ENCODE measurements at regions not wholly inside any gene's neighbourhood (a gene's known extent, or its start where the extent isn't known, plus 50 kb on each side); places are given as distances from the start of the nearest gene placed in this dataset.

GRCh38 chr3:135310317-135310716 is 515.3 kb downstream of the EPHB1 start:
- no peak for DNase-seq

DNA sequence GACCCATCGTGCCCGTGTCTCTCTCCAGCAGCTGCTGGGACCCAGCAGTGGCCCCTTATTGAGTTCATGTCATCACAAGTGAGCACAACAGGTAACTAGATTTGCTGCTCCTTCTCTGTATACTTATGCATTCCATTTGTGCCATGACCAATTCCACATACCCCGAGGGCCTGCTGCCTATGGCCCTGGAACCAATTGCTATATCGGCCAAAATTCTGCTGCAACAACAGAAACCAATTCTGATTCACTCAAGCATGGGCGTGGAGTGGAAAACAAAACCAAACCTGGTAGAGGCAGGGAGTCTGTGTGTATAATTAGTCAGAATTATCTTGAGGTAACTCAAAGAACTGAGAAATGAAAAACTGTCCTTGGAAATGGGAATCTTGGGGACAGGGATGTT is 516.6 kb downstream of the EPHB1 start:
- DNase-seq: no peak

GRCh38 chr3:135314237-135314636 is 519.2 kb downstream of the EPHB1 start:
- DNase-seq: no peak

GRCh38 chr3:135324301-135324700 is 529.2 kb downstream of the EPHB1 start:
- no peak for DNase-seq

DNA sequence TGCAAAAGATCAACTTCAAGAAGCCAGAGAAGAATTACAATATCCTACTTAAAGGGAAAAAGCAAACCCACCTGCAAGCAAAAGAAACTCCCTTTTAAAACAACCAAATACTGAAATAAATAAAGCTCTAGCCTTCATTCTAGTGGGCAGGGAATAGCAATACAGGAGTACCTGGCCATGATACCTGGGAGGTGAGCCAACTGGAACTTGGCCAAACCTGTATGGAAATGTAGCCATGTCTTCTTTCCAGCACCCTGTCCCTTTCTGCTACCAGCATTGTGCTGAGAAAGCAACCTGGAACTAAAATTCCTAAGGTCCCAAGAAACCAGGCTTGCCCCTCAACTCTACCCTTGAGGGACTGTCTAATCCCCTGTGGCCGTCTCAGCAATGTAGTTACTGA is 530.0 kb downstream of the EPHB1 start:
- no peak for DNase-seq

GRCh38 chr3:135325726-135326235 is 530.7 kb downstream of the EPHB1 start:
- DNase-seq: no peak

DNA sequence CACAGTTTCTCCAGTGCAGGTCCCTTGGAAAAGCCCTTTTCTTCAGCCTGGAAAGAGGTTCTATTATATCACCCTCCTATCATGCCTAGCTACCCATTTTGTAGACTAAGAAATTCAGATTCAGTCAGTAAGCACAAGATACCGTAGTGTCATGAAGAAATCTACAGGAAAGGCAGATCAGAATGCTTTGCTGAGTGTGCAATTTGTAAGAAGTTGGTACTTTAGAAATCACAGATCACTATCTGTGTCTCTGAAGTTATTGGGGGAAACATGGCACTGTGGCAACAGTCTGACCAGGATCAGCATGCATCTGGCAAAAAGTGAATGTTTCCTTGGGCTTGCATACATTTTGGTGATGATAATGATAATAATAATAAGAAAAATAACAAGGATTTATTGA is 531.8 kb downstream of the EPHB1 start:
- no peak for DNase-seq

GRCh38 chr3:135328036-135328435 is 533.0 kb downstream of the EPHB1 start:
- no peak for DNase-seq

- DNase-seq: no peak
Observed at GRCh38 chr3:135329479-135329878, 534.4 kb downstream of the EPHB1 start.

DNA sequence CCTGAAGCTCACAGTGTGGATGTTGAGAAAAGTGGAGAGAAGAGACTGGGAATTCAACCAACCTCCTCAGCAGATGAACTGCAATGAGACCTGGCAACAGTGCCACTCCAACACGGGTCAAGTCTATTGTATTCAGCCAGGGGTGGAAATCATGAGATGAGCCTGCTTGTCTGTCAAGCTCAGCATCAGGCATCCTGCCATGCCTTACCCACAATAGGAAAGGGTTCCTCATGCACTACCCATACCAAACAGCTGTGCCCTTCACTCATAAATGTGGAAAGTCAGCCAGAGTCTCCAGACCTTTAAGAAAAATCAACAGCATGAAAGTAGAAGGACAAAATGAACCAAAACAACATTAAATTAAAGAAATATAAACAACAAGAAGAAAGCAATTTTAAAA is 542.1 kb downstream of the EPHB1 start:
- DNase-seq: no peak

GRCh38 chr3:135348690-135349089 is 553.6 kb downstream of the EPHB1 start:
- no peak for DNase-seq

- no peak for DNase-seq
Observed at GRCh38 chr3:135349254-135349948, 554.3 kb downstream of the EPHB1 start.

GRCh38 chr3:135352213-135352612 is 557.2 kb downstream of the EPHB1 start:
- no peak for DNase-seq

DNA sequence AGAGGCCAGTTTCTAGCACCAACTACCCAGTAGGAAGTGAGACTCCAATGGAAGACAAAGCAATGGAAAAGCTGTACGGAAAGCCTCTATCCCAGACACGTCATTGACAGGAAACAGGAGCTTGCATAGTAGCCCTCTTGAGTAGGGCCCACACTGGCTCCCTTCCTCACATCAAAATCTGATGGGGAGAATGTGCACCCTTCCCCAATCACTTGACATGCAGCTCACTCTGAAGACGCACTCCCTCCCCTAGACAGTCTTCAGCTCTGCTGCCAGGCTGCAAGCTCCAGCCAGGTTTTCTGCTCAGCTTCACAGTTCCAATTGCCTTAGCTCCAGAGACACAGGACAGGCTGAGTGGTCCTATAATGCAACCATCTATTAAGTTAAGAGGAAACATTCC is 567.8 kb downstream of the EPHB1 start:
- DNase-seq: no peak

DNA sequence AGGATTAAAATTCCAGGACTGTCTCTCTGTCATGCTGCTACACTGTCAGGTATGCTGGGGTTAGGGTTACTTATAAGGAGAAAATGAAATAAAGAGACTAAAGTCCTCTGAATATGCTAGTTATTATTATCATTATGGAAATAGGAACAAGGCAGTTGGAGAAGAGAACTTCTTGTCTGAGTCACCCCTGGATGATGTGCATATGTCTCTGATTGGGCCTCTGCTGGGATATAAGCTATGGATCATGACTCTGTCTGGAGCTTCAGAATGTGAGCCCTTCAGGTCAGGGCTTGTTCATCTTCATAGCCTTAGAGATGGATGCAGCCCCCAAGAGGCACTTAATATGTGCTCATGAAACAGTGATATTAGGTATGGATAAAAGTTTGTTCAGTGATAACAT is 569.6 kb downstream of the EPHB1 start:
- DNase-seq: no peak

DNA sequence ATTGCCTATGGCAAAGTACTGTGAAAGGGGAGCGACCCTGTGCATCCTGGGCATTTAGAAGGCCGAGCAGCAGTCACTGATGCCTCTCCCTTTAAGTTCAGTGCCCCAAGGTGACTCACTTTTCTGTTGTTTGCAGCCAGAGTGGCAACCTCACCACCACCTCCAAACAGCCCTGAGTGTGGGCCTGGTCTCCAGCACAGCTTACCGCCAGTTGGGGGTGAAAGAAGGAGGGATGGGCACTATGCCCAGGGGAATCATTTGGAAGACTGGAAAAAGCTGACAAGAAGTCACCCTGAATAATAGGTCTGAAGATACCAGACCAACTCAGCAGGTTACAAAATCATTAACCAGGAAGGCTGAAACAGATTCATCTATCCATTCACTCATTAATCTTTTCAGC is 571.8 kb downstream of the EPHB1 start:
- no peak for DNase-seq

GRCh38 chr3:135368316-135368715 is 573.3 kb downstream of the EPHB1 start:
- no peak for DNase-seq

GRCh38 chr3:135368781-135369180 is 573.7 kb downstream of the EPHB1 start:
- DNase-seq: no peak

- DNase-seq: no peak
Observed at GRCh38 chr3:135374571-135374970, 579.5 kb downstream of the EPHB1 start.

- DNase-seq: no peak
Observed at GRCh38 chr3:135382188-135382587, 583.3 kb upstream of the PPP2R3A start.

DNA sequence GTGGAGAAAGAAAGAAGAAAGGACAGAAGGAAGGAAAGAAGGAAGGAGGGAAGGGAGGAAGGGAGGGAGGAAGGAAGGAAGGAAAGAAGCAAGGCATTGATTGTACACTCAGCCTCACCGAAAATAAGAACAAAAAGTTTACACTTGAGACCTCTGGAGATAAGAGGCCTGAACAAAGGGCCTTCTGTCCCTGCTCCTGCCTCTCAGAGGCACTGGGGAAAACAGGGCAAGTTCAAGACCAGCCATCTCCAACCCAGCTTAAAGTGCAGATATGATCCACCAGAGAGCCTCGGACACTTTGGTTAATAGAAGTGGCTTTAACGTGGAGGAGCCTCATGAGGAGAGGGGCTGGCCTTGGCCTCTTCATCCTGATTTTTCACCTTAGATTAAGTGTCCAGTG is 582.9 kb upstream of the PPP2R3A start:
- DNase-seq: no peak

DNA sequence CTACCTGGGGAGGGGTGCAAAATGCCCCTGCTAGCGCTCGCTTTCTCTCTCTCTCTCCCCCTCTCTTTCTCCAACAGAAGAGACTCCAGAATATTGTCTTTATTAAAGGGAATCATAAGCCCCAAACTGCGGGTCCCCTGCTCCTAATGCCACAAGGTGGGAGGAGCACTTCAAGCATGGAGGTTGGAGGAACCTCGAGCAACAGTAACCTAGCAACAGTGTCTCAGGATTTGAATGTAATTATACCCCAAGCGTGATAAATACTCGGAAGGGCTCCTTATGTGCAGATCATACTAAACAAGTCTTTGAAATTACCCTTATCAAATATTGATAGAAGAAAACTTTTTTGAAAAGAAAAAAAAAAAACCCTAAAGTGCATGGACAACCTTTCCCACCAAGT is 582.2 kb upstream of the PPP2R3A start:
- no peak for DNase-seq

DNA sequence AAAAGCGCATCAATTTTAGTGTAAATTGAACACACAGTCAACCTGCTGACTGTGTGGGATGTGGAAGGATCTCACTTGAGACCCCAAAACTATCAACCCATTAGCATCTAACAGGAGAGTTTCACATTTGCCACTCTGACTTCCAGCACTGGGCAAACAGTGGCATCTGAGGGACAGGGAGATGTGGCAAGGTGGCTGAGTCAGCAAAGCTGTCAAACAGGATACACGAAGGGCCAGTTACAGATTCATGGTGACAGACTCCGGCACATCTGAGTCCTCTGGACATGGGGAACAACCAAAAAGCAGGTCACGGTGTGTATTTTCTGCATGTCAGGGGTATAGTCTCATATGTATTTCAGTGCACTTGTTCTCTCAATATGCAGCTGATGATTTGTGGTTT is 573.4 kb upstream of the PPP2R3A start:
- DNase-seq: no peak

DNA sequence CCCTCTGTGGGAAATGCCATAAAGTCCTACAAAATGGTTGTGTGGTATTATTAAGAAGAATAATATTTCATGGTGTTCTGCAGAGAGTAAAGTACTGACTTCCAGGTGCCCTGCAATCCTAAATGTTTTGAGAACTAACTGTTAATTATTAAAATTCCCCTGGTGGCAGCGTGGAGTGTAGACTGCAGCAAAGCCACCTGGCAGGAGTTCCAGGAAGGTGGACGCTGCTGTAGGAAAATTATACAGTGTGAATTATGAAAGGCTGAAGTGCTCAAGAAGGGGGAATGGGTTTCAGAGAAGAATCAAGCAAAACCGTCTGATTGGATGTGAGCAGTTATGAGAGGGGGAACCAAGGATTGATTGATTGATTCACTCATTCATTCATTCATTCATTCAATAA is 572.4 kb upstream of the PPP2R3A start:
- DNase-seq: no peak

DNA sequence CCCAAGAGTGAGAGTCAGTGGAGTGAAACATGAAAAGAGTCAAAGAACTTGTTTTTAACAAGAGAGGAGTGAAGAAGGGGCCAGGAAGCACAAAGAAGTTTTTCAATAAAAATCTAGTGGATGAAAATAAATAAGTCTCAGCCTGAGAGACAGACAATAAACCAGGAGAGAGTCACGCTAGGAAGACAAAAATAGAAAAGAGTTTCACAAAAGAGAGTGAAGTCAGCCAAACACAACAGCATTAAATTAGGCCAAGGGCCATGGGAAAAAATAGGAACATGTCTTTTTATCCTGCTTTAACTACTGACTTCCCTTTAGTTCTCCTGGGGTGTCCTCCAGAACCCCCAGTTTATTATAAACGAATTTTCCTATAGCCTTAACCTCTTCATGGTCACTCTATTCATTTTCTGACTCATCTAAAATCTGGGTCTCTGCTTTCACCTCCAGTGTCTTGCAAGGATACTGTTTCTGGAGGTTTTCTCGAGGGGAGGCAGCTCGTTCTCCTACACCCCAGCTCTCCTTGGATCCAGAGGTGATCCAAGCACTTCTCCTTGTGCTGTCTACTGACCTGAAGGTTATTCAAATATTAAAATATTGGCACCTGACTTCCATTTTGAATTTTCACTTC is 571.5 kb upstream of the PPP2R3A start:
- no peak for DNase-seq

All from NK-92 treated with Interleukin-12 subunit alpha and Interleukin-12 subunit beta, amount 100 ng/mL, for 24 hours (cell line).